ENCODE measurements at regions not wholly inside any gene's neighbourhood (a gene's known extent, or its start where the extent isn't known, plus 50 kb on each side); places are given as distances from the start of the nearest gene placed in this dataset.

DNA sequence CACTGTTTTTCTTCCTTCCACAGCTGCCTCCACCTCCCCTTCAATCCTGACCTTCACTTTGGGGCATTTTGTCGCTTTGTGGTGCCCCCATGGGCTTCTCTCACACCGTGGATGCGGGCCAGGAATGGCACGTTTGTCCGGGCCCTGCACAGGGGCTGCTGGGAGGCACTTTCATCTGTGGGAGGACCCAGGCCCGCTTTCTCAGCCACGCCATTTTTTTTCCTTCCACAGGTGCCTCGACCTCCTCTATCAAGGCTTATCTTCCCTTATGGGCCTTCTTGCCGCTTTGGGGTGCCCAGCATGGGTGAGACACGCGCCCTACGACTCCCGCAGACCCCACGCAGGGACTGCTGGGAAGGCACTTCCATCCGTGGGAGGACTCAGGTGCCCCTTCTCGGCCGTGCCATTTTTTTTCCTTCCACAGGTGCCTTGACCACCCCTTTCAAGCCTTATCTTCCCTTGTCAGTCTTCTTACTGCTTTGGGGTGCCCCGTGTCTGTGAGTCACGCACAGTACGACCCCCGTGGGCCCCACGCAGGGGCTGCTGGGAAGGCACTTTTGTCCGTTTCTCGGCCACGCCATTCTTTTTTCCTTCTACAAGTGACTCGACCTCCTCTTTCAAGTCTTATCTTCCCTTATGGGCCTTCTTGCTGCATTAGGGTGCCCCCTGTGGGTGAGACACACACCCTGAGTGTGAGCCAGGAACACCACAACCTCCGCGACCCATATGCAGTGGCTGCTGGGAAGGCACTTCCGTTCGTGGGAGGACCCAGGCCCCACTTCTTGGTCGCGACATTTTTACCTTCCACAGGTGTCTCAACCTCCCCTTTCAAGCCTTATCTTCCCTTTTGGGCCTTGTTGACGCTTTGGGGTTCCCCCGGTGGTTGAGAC is 270.7 kb downstream of the ALG10 start:
- no peak for DNase-seq

DNA sequence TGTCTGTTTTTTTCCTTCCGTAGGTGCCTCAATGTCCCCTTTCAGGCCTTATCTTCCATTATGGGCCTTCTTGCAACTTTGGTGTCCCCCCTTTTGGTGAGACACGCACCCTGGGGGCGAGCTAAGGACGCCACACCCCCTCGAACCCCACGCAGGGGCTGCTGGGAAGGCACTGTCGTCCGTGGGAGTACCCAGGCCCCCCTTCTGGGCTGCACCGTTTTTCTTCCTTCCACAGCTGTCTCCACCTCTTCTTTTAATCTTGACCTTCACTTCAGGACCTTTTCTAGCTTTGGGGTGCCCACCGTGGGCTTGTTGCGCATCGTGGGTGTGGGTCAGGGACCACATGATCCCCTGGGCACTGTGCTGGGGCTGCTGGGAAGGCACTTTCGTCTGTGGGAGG is 271.8 kb downstream of the ALG10 start:
- DNase-seq = no peak

DNA sequence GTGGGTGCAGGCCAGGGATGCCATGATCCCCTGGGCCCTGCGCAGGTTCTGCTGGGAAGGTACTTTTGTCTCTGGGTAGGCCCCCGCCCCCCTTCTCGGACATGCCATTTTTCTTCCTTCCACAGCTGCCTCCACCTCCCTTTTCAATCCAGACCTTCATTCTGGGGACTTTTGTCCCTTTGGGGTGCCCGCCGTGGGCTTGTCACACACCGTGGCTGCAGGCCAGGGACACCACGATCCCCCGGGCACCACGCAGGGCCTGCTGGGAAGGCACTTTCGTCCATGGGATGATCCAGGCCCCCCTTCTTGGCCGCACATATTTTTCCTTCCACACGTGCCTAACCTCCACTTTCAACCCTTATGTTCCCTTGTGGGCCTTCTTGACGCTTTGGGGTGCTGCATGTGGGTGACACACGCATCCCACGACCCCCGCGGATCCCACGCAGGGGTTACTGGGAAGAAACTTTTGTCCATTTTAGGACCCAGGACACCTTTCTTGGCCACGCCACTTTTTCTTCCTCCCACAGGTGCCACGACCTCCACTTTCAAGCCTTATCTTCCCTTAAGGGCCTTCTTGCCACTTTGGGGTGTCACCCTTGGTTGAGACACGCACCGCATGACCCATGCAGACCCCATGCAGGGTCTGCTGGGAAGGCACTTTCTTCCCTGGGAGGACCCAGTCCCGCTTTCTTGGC is 272.5 kb downstream of the ALG10 start:
- DNase-seq = no peak

DNA sequence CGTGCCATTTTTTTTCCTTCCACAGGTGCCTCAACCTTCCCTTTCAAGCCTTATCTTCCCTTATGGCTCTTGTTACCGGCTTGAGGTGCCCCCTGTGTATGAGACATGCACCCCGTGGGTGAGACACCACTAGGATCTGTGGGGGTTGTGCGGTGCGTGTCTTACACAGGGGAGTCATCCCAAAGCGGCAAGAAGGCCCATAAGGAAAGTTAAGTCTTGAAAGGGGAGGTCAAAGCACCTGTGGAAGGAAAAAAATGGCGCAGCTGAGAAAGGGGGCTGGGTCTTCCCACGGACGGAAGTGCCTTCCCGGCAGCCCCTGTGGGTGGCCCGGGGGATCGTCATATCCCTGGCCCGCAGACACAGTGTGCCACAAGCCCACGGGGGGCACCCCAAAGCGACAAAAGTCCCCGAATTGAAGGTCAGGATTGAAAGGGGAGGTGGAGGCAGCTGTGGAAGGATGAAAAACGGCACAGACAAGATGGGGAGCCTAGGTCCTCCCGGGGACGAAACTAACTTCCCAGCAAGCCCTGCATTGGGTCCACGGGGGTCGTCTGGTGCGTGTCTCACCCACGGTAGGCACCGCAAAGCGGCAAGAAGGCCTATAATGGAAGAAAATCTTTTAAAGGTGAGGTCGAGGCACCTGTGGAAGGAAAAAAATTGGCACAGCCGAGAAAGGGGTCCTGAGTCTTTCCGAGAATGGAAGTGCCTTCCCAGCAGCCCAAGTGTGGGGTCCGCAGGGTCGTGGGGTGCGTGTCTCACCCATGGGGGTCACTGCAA is 273.3 kb downstream of the ALG10 start:
- DNase-seq = no peak

DNA sequence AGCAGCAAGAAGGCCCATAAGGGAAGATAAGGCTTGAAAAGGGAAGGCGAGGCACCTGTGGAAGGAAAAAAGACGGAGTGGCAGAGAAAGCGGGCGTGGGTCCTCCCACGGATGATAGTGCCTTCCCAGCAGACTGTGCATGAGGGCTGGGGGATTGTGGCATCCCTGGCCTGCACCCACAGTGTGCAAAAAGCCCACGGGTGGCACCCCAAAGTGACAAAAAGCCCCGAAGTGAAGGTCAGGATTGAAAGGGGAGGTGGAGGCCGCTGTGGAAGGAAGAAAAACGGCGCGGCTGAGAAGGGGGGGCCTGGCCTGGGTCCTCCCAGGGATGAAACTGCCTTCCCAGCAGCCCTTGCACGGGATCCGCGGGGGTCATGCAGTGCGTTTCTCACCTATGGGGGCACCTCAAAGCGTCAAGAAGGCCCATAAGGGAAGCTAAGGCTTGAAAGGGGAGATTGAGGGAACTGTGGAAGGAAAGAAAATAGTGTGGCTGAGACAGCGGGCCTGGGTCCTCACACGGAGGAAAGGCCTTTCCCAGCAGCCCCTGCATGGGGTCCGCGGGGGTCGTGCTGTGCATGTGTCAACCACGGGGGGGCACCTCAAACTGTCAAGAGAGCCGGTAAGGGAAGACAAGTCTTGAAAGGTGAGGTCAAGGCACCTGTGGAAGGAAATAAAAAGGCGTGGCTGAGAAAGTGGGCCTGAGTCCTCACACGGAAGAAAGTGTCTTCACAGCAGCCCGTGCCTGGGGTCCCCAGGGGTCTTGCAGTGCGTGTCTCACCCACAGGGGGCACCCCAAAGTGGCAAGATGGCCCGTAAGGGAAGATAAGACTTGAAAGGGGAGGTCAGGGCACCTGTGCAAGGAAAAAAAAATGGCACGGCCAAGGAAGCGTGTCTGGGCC is 274.1 kb downstream of the ALG10 start:
- DNase-seq = no peak

DNA sequence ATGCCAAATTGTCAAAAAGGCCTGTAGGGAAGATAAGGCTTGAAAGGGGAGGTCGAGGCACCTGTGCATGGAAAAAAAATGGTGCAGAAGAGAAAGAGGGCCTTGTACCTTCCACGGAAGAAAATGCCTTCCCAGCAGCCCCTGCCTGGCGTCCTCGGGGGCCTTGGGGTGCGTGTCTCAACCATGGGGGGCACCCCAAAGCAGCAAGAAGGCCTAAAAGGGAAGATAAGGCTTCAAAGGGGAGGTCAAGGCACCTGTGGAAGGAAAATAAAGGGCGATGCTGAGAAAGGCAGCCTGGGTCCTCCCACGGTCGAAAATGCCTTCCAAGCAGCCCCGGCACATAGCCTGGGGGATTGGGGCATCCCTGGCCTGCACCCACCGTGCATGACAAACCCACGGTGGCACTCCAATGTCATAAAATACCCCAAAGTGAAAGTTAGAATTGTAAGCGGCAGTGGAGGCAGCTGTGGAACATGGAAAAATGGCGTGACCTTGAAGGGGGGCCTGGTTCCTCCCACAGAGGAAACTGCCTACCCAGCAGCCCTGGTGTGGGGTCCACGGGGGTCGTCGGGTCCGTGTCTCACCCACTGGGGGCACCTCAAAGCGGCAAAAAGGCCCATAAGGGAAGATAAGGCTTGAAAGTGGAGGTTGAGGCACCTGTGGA is 275.0 kb downstream of the ALG10 start:
- no peak for DNase-seq

DNA sequence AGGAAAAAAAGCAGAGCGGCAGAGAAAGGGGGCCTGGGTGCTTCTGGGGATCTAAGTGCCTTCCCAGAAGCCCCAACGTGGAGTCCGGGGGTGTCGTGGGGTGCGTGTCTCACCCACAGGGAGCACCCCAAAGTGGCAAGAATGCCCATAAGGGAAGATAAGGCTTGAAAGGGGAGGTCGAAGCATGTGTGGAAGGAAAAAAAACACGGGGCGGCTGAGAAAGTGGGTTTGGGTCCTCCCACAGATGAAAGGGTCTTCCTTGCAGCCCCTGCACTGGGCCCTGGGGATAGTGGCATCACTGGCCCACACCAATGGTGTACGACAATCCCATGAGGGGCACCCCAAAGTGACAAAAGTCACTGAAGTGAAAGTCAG is 275.5 kb downstream of the ALG10 start:
- DNase-seq = no peak

DNA sequence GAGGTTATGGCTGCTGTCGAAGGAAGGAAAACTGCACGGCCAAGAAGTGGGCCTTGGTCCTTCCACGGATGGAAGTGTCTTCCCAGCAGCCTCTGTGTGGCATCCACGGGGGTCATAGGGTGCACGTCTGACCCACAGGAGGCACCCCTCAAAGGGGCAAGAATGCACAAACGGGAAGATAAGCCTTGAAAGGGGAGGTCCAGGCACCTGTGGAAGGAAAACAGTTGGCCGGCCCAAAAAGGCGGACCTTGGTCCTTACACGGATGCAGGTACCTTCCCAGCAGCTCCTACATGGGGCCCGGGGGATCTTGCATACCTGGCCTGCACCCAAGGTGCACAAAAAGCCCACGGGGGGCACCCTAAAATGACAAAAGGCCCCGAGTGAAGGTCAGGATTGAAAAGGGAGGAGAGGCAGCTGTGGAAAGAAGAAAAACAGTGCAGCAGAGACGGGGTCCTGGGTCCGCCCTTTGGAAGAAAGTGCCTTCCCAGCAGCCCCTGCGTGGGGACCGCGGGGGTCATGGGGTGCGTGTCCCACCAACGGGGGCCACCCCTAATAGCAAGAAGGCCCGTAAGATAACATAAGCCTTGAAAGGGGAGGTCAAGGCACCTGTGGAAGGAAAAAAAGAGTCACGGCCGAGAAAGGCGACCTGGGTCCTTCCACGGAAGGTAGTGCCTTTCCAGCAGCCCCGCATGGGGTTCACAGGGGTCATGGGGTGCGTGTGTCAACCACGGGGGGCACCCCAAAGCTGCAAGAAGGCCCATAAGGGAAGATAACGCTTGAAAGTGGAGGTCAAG is 276.1 kb downstream of the ALG10 start:
- DNase-seq = no peak

DNA sequence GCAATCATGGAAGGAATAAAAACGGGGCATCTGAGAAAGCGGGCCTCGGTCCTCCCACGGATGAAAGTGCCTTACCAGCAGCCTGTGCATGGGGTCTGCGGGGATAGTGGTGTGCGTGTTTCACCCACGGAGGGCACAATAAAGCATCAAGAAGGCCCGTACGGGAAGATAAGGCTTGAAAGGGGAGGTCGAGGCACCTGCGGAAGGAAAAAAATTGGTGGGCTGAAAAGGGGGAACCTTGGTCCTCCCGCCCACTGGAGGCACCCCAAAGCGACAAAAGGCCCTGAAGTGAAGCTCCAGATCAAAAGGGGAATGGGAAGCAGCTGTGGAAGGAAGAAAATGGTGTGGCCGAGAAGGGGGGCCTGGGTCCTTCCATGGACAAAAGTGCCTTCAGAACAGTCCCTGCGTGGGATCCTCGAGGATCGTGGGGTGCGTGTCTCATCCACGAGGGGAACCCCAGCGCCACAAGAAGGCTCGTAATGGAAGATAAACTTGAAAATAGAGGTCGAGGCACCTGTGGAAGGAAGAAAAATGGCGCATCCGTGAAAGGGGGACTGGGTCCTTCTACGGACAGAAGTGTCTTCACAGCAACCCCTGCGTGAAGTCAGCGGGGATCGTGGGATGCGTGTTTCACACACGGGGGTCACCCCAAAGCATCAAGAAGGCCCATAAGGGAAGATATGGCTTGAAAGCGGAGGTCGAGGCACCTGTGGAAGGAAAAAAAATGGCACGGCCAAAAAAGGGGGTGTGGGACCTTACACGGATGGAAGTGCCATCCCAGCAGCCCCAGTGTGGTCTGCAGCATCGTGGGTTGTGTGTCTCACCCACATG is 276.9 kb downstream of the ALG10 start:
- no peak for DNase-seq

DNA sequence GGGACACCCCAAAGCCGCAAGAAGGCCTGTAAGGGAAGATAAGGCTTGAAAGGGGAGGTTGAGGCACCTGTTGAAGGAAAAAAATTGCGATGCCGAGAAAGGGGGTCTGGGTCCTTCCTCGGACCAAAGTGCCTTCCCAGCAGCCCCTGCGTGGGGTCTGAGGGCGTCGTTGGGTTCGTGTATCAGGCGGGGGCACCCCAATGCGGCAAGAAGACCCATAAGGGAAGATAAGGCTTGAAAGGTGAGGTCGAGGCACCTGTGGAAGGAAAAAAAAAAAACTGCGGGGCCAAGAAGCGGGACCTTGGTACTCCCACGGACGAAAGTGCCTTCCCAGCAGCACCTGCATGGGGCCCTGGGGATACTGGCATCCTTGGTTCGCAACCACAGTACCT is 277.5 kb downstream of the ALG10 start:
- DNase-seq = no peak

DNA sequence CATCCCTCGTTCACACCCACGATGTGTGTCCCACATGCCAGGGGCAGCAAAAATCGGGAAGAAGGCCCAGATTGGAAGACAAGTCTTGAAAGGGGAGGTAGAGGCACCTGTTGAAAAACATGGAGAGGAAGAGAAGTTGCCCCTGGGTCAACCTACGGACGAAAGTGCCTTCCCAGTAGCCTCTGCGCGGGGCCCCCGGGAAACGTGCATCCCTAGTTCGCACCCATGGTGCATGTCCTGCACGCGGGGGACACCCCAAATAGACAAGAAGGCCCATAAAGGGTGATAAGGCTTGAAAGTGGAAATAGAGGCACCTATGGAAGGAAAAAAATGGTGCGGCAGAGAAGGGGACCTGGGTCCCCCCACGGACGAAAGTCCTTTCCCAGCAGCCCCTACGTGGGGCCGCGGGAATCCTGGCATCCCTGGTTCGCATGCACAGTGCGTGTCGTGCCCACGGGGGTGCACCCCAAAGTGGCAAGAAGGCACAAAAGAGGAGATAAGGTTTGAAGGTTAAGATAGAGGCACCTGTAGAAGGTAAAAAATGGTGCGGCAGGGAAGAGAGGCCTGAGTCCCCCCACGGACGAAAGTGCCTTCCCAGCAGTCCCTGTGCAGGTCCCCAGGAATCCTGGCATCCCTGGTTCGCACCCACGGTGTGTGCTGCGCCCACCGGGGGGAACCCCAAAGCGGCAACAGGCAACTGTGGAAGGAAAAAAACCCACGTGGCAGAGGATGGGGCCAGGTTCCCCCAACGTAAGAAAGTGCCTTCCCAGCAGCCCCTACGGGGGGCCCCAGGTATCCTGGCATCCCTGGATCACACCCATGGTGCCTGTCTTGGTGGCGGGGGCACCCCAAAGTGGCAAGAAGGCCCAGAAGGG is 278.3 kb downstream of the ALG10 start:
- no peak for DNase-seq

DNA sequence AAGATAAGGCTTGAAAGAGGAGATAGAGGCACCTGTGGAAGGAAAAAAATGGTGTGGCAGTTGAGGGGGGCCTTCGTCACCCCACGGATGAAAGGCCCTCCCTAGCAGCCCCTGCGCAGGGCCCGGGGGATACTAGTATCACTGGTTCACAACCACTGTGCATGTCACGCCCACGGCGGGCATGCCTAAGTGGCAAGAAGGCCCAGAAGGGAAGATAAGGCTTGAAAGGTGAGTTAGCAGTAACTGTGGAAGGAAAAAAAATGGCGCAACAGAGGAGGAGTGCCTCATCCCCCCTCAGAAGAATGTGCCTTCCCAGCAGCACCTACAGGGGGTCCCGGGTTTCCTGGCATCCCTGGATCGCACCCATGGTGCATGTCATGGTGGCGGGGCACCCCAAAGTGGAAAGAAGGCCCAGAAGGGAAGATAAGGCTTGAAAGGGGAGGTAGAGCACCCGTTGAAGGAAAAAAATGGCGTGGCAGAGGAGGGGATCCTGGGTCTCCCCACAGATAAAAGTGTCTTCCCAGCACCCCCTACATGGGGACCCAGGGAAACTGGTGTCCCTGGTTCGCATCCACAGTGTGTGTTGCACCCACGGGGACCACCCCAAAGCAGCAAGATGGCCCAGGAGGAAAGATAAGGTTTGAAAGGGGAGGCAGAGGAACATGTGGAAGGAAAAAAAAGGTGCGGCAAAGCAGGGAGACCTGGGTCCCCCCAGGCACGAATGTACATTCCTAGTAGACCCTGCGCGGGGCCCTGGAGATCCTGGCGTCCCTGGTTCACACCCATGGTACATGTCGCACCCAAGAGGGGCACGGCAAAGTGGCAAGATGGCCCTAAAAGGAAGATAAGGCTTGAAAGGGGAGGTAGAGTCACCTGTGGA is 279.2 kb downstream of the ALG10 start:
- DNase-seq = no peak

DNA sequence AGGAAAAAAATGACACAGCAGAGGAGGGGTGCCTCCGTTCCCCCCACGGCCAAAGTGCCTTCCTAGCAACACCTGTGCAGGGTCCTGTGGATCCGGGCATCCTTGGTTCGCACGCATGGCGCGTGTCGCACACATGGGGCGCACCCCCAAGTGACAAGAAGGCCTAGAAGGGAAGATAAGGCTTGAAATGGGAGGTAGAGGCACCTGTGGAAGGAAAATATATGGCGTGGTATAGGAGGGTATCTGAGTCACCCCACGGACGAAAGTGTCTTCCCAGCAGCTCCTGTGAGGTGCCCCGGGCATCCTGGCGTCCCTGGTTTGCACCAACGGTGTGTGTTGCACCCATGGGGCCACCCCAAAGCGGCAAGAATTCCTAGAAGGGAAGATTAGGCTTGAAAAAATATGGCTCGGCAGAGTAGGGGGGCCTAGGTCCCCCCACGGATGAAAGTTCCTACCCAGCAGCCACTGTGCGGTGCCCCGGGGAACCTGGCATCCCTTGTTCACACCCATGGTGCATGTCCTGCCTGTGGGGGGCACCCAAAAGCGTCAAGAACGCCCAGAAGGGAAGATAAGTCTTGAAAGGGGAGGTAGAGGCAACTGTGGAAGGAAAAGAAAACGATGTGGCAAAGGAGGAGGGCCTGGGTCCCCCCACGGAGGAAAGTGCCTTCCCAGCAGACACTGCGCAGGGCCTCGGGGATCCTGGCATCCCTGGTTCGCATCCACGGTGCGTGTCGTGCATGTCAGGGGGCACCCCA is 280.0 kb downstream of the ALG10 start:
- DNase-seq = no peak

DNA sequence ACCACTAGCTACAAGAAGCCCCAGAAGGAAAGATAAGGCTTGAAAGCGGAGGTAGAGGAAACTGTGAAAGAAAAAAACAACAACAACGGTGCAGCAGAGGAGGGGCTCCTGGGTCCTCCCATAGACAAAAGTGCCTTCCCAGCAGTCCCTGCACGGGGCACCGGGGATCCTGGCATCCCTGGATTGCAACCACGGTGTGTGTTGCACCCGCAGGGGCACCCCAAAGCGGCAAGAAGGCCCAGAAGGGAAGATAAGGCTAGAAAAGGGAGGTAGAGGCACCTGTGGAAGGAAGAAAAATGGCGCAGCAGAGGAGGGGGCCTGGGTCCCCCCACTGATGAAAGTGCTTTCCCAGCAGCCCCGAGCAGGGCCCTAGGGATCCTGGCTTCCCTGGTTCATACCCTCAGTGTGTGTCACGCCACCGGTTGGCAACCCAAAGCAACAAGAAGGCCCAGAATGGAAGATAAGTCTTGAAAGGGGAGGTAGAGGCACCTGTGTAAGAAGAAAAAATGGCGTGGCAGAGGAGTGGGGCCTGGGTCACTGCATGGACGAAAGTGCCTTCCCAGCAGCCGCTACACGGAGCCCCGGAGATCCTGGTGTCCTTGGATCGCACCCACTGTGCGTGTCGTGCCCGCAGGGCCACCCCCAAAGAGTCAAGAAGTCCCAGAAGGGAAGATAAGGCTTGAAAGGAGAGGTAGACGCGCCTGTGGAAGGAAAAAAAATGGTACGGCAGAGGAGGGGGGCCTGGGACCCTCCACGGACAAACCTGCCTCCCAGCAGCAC is 281.0 kb downstream of the ALG10 start:
- no peak for DNase-seq

DNA sequence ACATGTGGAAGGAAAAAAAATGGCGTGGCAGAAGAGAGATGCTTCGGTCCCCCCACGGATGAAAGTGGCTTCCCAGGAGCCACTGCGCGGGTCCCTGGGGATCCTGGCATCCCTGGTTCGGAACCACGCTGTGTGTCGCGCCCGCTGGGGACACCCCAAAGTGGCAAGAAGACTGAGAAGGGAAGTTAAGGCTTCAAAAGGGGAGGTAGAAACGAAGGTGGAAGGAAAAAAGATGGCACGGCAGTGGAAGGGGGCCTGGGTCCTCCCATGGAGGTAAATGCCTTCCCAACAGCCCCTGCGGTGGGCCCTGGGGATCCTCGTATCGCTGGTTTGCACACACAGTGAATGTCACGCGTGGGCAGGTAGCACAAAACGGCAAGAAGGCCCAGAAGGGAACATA is 281.7 kb downstream of the ALG10 start:
- no peak for DNase-seq

DNA sequence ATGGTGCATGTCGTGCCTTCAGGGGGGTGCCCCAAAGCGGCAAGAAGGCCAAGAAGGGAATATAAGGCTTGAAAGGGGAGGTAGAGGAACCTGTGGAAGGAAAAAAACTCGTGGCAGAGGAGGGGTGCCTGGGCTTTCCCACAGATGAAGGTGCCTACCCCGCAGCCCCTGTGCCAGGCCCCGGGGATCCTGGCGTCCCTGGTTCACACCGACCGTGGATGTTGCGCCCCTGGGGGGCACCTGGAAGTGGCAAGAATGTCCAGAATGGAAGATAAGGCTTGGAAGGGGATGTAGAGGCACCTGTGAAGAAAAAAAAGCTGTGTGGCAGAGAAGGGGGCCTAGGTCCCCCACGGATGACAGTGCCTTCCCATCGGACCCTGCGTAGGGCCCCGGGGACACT is 282.2 kb downstream of the ALG10 start:
- DNase-seq = no peak

DNA sequence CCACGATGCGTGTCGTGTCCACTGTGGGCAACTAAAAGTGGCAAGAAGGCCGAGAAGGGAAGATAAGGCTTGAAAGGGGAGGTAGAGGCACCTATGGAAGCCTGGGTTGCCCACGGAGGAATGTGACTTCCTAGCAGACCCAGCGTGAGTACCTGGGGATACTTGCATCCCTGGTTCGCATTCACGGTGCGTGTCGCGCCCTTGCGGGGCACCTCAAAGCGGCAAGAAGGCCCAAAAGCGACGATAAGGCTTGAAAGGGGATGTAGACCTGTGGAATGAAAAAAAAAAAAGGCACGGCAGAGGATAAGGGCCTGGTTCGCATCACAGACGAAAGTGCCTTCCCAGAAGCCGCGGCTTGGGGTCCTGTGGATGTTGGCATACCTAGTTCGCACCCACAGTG is 282.9 kb downstream of the ALG10 start:
- no peak for DNase-seq
